ENCODE measurements at regions not wholly inside any gene's neighbourhood (a gene's known extent, or its start where the extent isn't known, plus 50 kb on each side); places are given as distances from the start of the nearest gene placed in this dataset.

DNA sequence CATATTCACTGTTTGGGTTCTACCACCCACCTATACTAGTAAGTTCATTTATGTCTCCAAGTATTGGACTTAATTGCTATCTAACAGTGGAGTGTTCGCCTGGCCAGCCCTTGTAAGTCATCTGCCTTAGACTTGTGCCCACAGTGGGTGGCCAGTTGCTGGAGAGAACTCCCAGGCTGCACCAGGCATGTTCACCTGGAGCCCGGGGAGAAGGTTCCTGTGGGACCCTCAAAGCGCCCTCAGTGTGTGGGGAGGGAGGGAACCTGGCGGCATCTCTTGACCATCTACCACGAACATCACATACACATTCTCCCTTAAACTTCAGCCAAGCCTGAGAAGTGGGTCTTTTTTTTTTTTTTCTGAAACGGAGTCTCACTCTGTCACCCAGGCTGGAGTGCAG is 138.1 kb downstream of the CPZ start:
- peak in 1 of 4 donors; percentile 8 for DNase-seq
- intact Hi-C loops (cut with DNase I) = no loop called here
- H3K4me3 ChIP-seq = no peak overlapping the region

DNA sequence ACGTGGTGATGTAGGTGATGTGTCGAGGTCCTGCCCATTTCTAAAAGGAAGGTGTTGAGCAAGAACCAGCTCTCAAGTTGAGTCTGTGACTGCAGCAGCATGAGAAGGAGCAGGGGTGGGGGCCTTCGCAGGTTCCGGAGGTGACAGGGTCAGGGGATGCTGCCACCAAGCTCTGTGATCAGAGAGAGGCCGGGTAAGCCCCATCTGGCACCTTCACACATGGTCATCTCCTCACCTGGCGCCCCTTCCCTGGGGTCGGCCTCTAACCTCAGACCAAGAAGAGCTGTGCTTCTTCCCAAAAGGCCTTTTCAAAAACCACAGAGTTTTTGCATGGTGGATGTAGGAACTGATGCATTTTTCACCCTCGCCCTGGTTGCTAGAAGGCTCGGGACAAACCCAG is 137.6 kb downstream of the CPZ start:
- ATAC-seq (no peak), DNase-seq (peak in 2 of 4 donors; percentile 2 to 5)
- no peak overlapping the region for H3K27ac ChIP-seq
- intact Hi-C loops (cut with DNase I) = no loop called here
- H3K4me1 ChIP-seq = peaks cover 1% of the 10 kb centered on the region
- 75 to 92% methylated on average over 7 to 9 of the region's 9 CpGs for WGBS, 2 donors
- TF ChIP-seq POLR2A (IDR thresholded peaks at IDR 0.05) = no peak
- TF ChIP-seq, protein P1, sequence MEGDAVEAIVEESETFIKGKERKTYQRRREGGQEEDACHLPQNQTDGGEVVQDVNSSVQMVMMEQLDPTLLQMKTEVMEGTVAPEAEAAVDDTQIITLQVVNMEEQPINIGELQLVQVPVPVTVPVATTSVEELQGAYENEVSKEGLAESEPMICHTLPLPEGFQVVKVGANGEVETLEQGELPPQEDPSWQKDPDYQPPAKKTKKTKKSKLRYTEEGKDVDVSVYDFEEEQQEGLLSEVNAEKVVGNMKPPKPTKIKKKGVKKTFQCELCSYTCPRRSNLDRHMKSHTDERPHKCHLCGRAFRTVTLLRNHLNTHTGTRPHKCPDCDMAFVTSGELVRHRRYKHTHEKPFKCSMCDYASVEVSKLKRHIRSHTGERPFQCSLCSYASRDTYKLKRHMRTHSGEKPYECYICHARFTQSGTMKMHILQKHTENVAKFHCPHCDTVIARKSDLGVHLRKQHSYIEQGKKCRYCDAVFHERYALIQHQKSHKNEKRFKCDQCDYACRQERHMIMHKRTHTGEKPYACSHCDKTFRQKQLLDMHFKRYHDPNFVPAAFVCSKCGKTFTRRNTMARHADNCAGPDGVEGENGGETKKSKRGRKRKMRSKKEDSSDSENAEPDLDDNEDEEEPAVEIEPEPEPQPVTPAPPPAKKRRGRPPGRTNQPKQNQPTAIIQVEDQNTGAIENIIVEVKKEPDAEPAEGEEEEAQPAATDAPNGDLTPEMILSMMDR (IDR thresholded peaks at IDR 0.05) = no peak
- no peaks in the 10 kb centered on the region for H3K9me3 ChIP-seq
- H3K36me3 ChIP-seq (replicated peaks in 1 of 2; ENCODE audit: insufficient read depth in 1 of 2, low read depth in 2 of 2) = no peaks in the 10 kb centered on the region
- no peak overlapping the region for H3K4me3 ChIP-seq
- H3K27me3 ChIP-seq = peaks cover 0 to 7% of the 10 kb centered on the region in 2 donors

More for the DNA sequence above, 138.1 kb downstream of the CPZ start:
- no peak for ATAC-seq
- TF ChIP-seq, protein P1 (IDR thresholded peaks at IDR 0.05) = no peak
- no peak for TF ChIP-seq POLR2A (IDR thresholded peaks at IDR 0.05)
- H3K36me3 ChIP-seq (replicated peaks in 1 of 2; ENCODE audit: insufficient read depth in 1 of 2, low read depth in 2 of 2) = no peaks in the 10 kb centered on the region
- H3K9me3 ChIP-seq = no peaks in the 10 kb centered on the region
- 65 to 78% methylated on average over 6 of the region's 6 CpGs for WGBS, 2 donors
- no peaks in the 10 kb centered on the region for H3K4me1 ChIP-seq
- peaks cover 0 to 4% of the 10 kb centered on the region in 2 donors for H3K27me3 ChIP-seq
- no peak overlapping the region for H3K27ac ChIP-seq

DNA sequence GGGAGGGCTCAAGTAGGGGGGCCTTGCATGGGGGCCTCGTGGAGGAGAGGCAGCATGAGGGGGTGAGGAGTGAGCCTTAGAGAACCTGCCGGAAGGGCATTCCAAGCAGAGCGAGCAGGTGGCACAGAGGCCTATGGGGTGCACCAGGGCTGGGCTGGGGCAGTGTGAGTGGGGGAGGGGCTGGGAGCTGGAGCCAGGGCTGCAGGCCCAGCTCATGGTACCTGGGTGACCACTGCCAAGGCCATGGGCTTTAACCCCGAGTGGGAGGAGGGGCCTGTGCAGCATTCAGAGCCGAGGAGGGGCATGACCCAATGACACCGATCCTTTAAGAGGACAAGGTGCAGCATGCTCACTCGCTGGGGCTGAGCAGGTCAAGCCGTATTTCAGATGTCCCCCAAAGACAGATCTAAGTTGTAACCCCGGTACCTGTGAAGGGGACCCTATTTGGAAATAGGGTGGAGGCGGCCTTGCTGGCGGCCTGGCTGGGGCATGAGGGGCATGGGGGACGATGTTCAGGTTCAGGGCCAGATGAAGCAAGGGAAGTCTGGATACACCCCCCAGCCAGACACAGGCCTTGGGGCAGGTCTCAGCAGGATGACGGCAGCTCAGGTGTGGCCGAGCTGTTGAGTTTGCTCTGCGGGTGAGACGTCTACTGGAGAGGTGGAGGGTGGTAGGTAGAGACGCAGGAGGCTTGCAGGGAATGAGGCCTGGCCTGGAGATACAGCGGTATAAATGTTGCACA is 137.0 kb downstream of the CPZ start:
- H3K9me3 ChIP-seq = no peaks in the 10 kb centered on the region
- ATAC-seq (no peak), DNase-seq (peak in 2 of 4 donors; percentile 3 to 6)
- intact Hi-C loops (cut with DNase I) = no loop called here
- H3K36me3 ChIP-seq (replicated peaks in 1 of 2; ENCODE audit: insufficient read depth in 1 of 2, low read depth in 2 of 2) = no peaks in the 10 kb centered on the region
- H3K27ac ChIP-seq = no peak overlapping the region
- TF ChIP-seq, protein P1 (IDR thresholded peaks at IDR 0.05) = no peak
- TF ChIP-seq POLR2A (IDR thresholded peaks at IDR 0.05) = no peak
- H3K4me3 ChIP-seq = no peak overlapping the region
- H3K4me1 ChIP-seq = peaks cover 5% of the 10 kb centered on the region
- peaks cover 0 to 9% of the 10 kb centered on the region in 2 donors for H3K27me3 ChIP-seq
- 78 to 83% methylated on average over 18 of the region's 18 CpGs for WGBS, 2 donors

DNA sequence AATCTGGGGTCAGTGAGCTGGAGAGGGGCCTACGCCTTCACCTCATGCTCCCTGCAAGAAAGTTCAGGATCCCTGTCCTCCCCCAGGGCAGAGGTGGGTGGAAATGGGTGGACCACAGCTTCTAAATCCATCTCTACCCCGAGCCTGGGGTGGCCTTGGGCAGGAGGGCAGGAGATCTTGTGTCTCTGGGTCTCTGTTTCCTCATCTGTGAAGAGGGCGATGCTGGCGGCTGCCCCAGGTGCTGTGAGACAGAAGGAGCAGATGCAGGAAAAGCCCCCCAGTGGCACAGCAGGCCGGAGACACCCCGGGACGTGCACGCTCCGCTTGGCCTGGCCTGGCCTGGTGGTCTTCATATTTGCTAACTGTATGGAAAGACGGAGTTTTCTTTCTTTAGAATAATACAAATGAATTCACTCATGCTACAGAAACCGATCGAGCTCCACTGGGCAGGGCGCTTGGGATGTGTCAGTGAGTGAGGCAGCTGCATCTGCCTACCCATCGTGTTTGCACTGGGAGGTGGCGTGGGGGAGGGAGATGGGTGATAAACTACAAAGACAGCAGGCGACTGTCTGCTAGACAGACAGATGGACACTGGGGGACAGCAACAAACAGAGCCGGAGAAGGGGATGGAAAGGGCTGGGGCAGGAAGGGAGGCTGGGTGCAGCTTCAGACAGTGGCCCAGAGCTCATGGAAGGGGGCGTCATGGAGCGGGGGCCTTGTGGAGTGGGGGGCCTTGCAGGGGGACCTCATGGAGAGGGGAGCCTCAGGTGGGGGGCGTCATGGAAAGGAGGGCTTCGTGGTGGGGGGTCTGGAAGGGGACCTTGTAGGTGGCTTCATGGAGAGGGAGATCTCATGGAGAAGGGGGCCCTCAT is 136.2 kb downstream of the CPZ start:
- TF ChIP-seq, protein P1 (IDR thresholded peaks at IDR 0.05) = no peak
- TF ChIP-seq POLR2A (IDR thresholded peaks at IDR 0.05) = no peak
- Histone ChIP-seq H3K4me3 (no peak overlapping the region), H3K9me3 (no peaks in the 10 kb centered on the region), H3K4me1 (peaks cover 5% of the 10 kb centered on the region), H3K27ac (no peak overlapping the region), H3K36me3 (replicated peaks in 1 of 2; ENCODE audit: insufficient read depth in 1 of 2, low read depth in 2 of 2) (no peaks in the 10 kb centered on the region), H3K27me3 (peaks cover 0 to 9% of the 10 kb centered on the region in 2 donors)
- ATAC-seq (no peak), DNase-seq (peak in 2 of 4 donors; percentile 4 to 5)
- 54 to 56% methylated on average over 14 to 21 of the region's 21 CpGs for WGBS, 2 donors
- intact Hi-C loops (cut with DNase I) = no loop called here
